MM.1S (cell line): ENCODE measurements at regions not wholly inside any gene's neighbourhood (a gene's known extent, or its start where the extent isn't known, plus 50 kb on each side); places are given as distances from the start of the nearest gene placed in this dataset.

Source experiments
- DNase-seq: peaks from one replicate; pipeline ENCODE4 v3.0.0-alpha.2; 2015
- H2AFZ ChIP-seq: fragments of 300-600 bp; sonication (generic); 2 replicates; pipeline ENCODE4 v1.6.0; 2016; ENCODE audit warnings: antibody characterized with exemption, low read length
- H3F3A ChIP-seq: fragments of 300-600 bp; sonication (generic); 2 replicates; pipeline ENCODE4 v1.6.1; 2016; ENCODE audit warnings: mild to moderate bottlenecking, antibody characterized with exemption, low read length, moderate library complexity, mixed read lengths; ENCODE audit not compliant: insufficient read depth
- H3K27ac ChIP-seq: fragments of 300-600 bp; sonication (generic); 2 replicates; pipeline ENCODE4 v1.5.1; 2016; ENCODE audit warnings: mild to moderate bottlenecking, low read length
- H3K27me3 ChIP-seq: fragments of 300-600 bp; sonication (generic); replicated peaks from 2 replicates; pipeline ENCODE4 v1.6.0; 2016; ENCODE audit warnings: low read length; ENCODE audit not compliant: insufficient read depth
- H3K36me3 ChIP-seq: fragments of 300-600 bp; sonication (generic); replicated peaks from 2 replicates; pipeline ENCODE4 v1.6.1; 2016; ENCODE audit warnings: mild to moderate bottlenecking, low read length, mixed read lengths; ENCODE audit not compliant: insufficient read depth
- H3K4me1 ChIP-seq: fragments of 300-600 bp; sonication (generic); 2 replicates; pipeline ENCODE4 v1.6.1; 2016; ENCODE audit warnings: low read length, mixed read lengths
- H3K4me2 ChIP-seq: fragments of 300-600 bp; sonication (generic); 2 replicates; pipeline ENCODE4 v1.6.0; 2016; ENCODE audit warnings: low read depth, low read length
- H3K4me3 ChIP-seq: fragments of 300-600 bp; sonication (generic); 2 replicates; pipeline ENCODE4 v1.5.1; 2016; ENCODE audit warnings: low read length, mixed read lengths
- H3K79me2 ChIP-seq: fragments of 300-600 bp; sonication (generic); 2 replicates; pipeline ENCODE4 v1.6.1; 2016; ENCODE audit warnings: mixed run types, low read length, mixed read lengths
- H3K9ac ChIP-seq: fragments of 300-600 bp; sonication (generic); 2 replicates; pipeline ENCODE4 v1.6.1; 2016; ENCODE audit warnings: low read length, mixed read lengths
- H3K9me2 ChIP-seq: fragments of 300-600 bp; sonication (generic); replicated peaks from 2 replicates; pipeline ENCODE4 v1.6.1; 2016; ENCODE audit warnings: mild to moderate bottlenecking, low read length, mixed read lengths; ENCODE audit not compliant: insufficient read depth
- H3K9me3 ChIP-seq: fragments of 300-600 bp; sonication (generic); replicated peaks from 2 replicates; pipeline ENCODE4 v1.6.1; 2016; ENCODE audit warnings: mild to moderate bottlenecking, low read length, mixed read lengths; ENCODE audit not compliant: insufficient read depth
- H4K20me1 ChIP-seq: fragments of 300-600 bp; sonication (generic); 2 replicates; pipeline ENCODE4 v1.6.1; 2016; ENCODE audit warnings: mild to moderate bottlenecking, low read length, moderate library complexity, mixed read lengths; ENCODE audit not compliant: insufficient read depth
- EZH2 ChIP-seq: fragments of 300-600 bp; sonication (generic); optimal IDR thresholded peaks from 2 replicates; pipeline ENCODE3; 2017; ENCODE audit warnings: low read depth, mild to moderate bottlenecking, antibody characterized with exemption, low read length, mixed read lengths
- EZH2phosphoT487 ChIP-seq: fragments of 300-600 bp; sonication (generic); IDR thresholded peaks from 2 replicates; pipeline ENCODE4 v1.6.1; 2018; ENCODE audit warnings: antibody characterized with exemption, low read length
- TF ChIP-seq, protein P1 (sequence below): fragments of 300-600 bp; sonication (generic); IDR thresholded peaks from 2 replicates; pipeline ENCODE4 v1.5.1; 2016; ENCODE audit warnings: antibody characterized with exemption, low read length, mixed read lengths

GRCh38 chr2:16207151-16207550, 266.8 kb downstream of the MYCN start:
- TF ChIP-seq EZH2phosphoT487 (no peak), EZH2 (no peak)
- TF ChIP-seq, protein P1, sequence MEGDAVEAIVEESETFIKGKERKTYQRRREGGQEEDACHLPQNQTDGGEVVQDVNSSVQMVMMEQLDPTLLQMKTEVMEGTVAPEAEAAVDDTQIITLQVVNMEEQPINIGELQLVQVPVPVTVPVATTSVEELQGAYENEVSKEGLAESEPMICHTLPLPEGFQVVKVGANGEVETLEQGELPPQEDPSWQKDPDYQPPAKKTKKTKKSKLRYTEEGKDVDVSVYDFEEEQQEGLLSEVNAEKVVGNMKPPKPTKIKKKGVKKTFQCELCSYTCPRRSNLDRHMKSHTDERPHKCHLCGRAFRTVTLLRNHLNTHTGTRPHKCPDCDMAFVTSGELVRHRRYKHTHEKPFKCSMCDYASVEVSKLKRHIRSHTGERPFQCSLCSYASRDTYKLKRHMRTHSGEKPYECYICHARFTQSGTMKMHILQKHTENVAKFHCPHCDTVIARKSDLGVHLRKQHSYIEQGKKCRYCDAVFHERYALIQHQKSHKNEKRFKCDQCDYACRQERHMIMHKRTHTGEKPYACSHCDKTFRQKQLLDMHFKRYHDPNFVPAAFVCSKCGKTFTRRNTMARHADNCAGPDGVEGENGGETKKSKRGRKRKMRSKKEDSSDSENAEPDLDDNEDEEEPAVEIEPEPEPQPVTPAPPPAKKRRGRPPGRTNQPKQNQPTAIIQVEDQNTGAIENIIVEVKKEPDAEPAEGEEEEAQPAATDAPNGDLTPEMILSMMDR: no peak
- Histone ChIP-seq H3K9me3 (no peaks in the 10 kb centered on the region), H2AFZ (no peak overlapping the region), H3K9me2 (no peaks in the 10 kb centered on the region), H3K4me2 (no peak overlapping the region), H3F3A (no peaks in the 10 kb centered on the region), H3K4me3 (no peak overlapping the region), H4K20me1 (no peaks in the 10 kb centered on the region), H3K27ac (no peak overlapping the region), H3K4me1 (no peaks in the 10 kb centered on the region), H3K9ac (no peak overlapping the region), H3K79me2 (no peaks in the 10 kb centered on the region), H3K27me3 (no peaks in the 10 kb centered on the region), H3K36me3 (no peaks in the 10 kb centered on the region)
- DNase-seq: no peak

DNA sequence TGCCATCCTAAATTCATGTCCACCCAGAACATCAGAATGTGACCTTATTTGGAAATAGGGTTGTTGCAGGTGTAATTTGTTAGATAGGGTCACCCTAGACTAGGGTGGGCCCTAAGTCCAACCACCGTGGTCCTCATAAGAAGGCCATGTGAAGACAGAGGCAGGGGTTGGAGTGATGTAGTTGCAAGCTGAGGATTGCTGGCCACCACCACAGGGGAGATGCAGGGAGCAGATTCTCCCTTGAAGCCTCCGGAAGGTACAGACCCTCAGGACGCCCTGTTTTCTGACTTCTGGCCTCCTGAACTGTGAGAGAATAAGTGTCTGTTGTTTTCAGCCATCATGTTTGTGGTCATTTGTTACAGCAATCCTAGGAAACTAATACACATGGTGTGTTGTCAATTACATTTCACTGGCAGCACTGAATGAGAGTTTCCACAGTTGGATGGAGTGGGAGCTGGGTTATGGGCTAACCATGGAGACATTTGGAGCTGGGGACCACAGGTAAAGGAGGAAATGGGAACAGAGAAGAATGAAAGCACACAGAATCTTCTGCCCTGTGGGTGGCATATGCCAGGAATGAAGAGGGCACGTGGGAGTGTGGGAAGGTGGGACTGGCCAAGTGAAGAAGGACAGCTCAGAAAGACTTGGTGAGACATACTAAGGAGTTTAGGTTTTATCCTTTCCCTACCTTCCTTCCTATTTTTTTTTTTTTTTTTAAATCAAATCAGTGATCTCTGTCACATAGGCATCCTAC, 266.0 kb downstream of the MYCN start:
- Histone ChIP-seq H3K9me3 (no peaks in the 10 kb centered on the region), H3F3A (no peaks in the 10 kb centered on the region), H3K4me2 (no peak overlapping the region), H4K20me1 (no peaks in the 10 kb centered on the region), H3K4me3 (no peak overlapping the region), H2AFZ (no peak overlapping the region), H3K4me1 (no peaks in the 10 kb centered on the region), H3K9me2 (no peaks in the 10 kb centered on the region), H3K36me3 (no peaks in the 10 kb centered on the region), H3K27me3 (no peaks in the 10 kb centered on the region), H3K27ac (no peak overlapping the region), H3K79me2 (no peaks in the 10 kb centered on the region), H3K9ac (no peak overlapping the region)
- DNase-seq: no peak
- TF ChIP-seq EZH2phosphoT487 (no peak), EZH2 (no peak)
- TF ChIP-seq, protein P1: no peak

DNA sequence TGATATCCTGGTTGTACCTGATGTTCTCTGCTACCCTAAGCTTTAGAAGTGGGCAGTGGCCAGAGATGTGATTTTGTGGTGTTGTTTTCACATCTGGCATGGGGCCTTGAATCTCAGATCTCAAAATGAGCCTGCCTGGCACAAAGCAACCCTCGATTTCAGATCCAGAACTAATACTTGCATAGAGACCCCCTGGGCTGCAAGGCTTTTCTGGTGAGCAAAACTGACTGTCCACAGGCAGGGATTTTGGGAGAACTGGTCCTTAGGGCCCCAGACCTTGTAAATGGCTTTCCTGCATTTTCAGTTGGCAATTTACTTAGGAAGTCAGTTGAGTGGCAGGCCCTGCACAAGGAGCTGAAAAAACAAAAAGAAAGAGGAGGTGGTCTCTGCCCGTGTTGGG, 265.3 kb downstream of the MYCN start:
- TF ChIP-seq, protein P1: no peak
- TF ChIP-seq EZH2 (no peak), EZH2phosphoT487 (no peak)
- Histone ChIP-seq H3K9me2 (no peaks in the 10 kb centered on the region), H3K79me2 (no peaks in the 10 kb centered on the region)

More for the DNA sequence above, 265.3 kb downstream of the MYCN start:
- Histone ChIP-seq H4K20me1 (no peaks in the 10 kb centered on the region), H3K4me3 (no peak overlapping the region), H3K27ac (no peak overlapping the region), H3K9ac (no peak overlapping the region), H3K4me1 (no peaks in the 10 kb centered on the region), H3K9me3 (no peaks in the 10 kb centered on the region), H3F3A (no peaks in the 10 kb centered on the region), H3K4me2 (no peak overlapping the region), H2AFZ (no peak overlapping the region), H3K27me3 (no peaks in the 10 kb centered on the region), H3K36me3 (no peaks in the 10 kb centered on the region)
- no peak for DNase-seq
